ENCODE measurements at regions not wholly inside any gene's neighbourhood (a gene's known extent, or its start where the extent isn't known, plus 50 kb on each side); places are given as distances from the start of the nearest gene placed in this dataset.

GRCh38 chr5:139733698-139734538 lies 61.7 kb upstream of the PSD2 start:
- peak; percentile 71 for DNase-seq

GRCh38 chr5:139734539-139734916 lies 61.1 kb upstream of the PSD2 start:
- no peak for DNase-seq

- no peak for DNase-seq
These were observed 57.1 kb upstream of the PSD2 start for GRCh38 chr5:139738193-139739149.

- no peak for DNase-seq
These were observed 56.2 kb upstream of the PSD2 start for GRCh38 chr5:139739150-139739974.

GRCh38 chr5:139740138-139740991 lies 55.2 kb upstream of the PSD2 start:
- DNase-seq = peak; percentile 40

GRCh38 chr5:139740992-139741672 lies 54.5 kb upstream of the PSD2 start:
- DNase-seq = peak; percentile 33

GRCh38 chr5:139741823-139742172 lies 53.8 kb upstream of the PSD2 start:
- DNase-seq = no peak

GRCh38 chr5:139742173-139742903 lies 53.3 kb upstream of the PSD2 start:
- peak; percentile 49 for DNase-seq

GRCh38 chr5:139743001-139743771 lies 52.4 kb upstream of the PSD2 start:
- peak; percentile 24 for DNase-seq

- no peak for DNase-seq
These were observed 51.8 kb upstream of the PSD2 start for GRCh38 chr5:139743804-139744203.

- peak; percentile 73 for DNase-seq
These were observed 51.0 kb upstream of the PSD2 start for GRCh38 chr5:139744471-139745131.

GRCh38 chr5:139745132-139745799 lies 50.3 kb upstream of the PSD2 start:
- DNase-seq = no peak

- peak; percentile 93 for DNase-seq
These were observed 49.6 kb upstream of the PSD2 start for GRCh38 chr5:139745800-139746690.
